ENCODE measurements at regions not wholly inside any gene's neighbourhood (a gene's known extent, or its start where the extent isn't known, plus 50 kb on each side); places are given as distances from the start of the nearest gene placed in this dataset.
"Not testable (repeated sequence)": the region's sequence is repeated elsewhere in the genome, so short reads cannot be mapped to it uniquely, and the experiment has no call there.

DNA sequence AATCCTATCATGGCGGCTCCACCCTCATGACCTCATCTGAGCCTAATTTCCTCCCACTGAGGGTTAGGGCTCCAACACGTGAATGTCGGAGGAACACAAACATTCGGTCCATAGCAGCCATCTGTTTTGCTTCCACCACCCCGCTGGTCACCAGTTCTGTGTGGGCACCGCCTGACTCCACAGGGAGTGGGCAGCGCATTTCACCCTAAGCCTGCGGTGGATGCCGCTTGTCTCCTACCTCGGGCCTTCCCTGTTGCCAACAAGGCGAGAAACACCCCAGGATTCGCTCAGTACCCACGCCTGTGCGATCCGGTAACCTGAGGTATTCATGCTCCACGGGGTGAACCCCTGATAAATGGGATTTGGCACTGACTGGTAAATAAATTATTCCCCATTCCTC, 95.2 kb upstream of the PPP2R5C start:
- no peak for DNase-seq (ENCODE audit: extremely low spot score, unreplicated experiment)
- no peak overlapping the region for H3K4me3 Mint-ChIP-seq
- H3K4me1 Mint-ChIP-seq (ENCODE audit: unreplicated experiment), result no peaks in the 10 kb centered on the region
- peaks cover 29% of the 10 kb centered on the region for H3K27me3 Mint-ChIP-seq
- no peak overlapping the region for H3K27ac Mint-ChIP-seq
- TF ChIP-seq CTCF (conservative IDR thresholded peaks at IDR 0.05), result no peak
- no peaks in the 10 kb centered on the region for H3K36me3 Mint-ChIP-seq
- peaks cover 7% of the 10 kb centered on the region for H3K9me3 Mint-ChIP-seq

DNA sequence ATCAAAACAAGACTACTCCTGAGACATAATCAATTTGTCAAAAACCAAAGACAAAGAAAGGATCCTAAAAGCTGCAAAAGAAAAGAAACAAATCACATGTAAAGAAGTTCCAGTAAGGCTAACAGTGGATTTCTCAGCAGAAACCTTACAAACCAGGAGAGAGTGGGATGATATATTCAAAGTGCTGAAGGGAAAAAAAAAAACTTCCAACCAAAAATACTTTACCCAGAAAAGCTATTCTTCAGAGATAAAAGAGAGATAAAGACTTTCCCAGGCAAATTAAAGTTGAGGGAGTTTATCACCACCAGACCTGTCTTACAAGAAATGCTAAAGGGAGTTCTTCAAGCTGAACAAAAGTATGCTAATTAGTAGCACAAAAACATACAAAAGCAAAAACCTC, 91.9 kb upstream of the PPP2R5C start:
- Mint-ChIP-seq H3K27ac (no peak overlapping the region), H3K9me3 (peaks cover 7% of the 10 kb centered on the region), H3K36me3 (no peaks in the 10 kb centered on the region), H3K4me1 (ENCODE audit: unreplicated experiment) (no peaks in the 10 kb centered on the region), H3K27me3 (peaks cover 22% of the 10 kb centered on the region), H3K4me3 (no peak overlapping the region)
- DNase-seq (ENCODE audit: extremely low spot score, unreplicated experiment), result no peak
- TF ChIP-seq CTCF (conservative IDR thresholded peaks at IDR 0.05), result no peak

DNA sequence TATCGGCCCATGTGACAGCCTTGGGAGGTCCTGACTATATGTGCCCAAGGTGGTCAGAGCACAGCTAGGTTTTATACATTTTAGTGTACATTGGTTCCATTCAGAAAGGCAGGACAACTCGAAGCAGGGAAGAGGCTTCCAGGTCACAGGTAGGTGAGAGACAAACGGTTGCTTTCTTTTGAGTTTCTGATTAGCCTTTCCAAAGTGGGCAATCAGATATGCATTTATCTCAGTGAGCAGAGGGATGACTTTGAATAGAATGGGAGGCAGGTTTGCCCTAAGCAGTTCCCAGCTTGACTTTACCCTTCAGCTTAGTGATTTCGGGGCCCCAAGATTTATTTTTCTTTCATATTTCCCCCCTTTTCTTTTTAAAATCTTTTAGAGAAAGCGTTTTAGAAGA, 87.6 kb upstream of the PPP2R5C start:
- Mint-ChIP-seq H3K27me3 (peaks cover 22% of the 10 kb centered on the region), H3K4me1 (ENCODE audit: unreplicated experiment) (no peaks in the 10 kb centered on the region), H3K4me3 (no peak overlapping the region), H3K9me3 (peaks cover 7% of the 10 kb centered on the region), H3K27ac (no peak overlapping the region), H3K36me3 (no peaks in the 10 kb centered on the region)
- TF ChIP-seq CTCF (conservative IDR thresholded peaks at IDR 0.05), result no peak
- DNase-seq (ENCODE audit: extremely low spot score, unreplicated experiment), result no peak

GRCh38 chr14:101675835-101676234, 85.7 kb upstream of the PPP2R5C start:
- H3K27me3 Mint-ChIP-seq, result peaks cover 22% of the 10 kb centered on the region
- not testable (repeated sequence) for H3K9me3 Mint-ChIP-seq; H3K27ac Mint-ChIP-seq; H3K36me3 Mint-ChIP-seq; H3K4me3 Mint-ChIP-seq; DNase-seq (ENCODE audit: extremely low spot score, unreplicated experiment); H3K4me1 Mint-ChIP-seq (ENCODE audit: unreplicated experiment)

- H3K9me3 Mint-ChIP-seq; H3K4me3 Mint-ChIP-seq; H3K4me1 Mint-ChIP-seq (ENCODE audit: unreplicated experiment); H3K36me3 Mint-ChIP-seq; H3K27ac Mint-ChIP-seq; DNase-seq (ENCODE audit: extremely low spot score, unreplicated experiment): not testable (repeated sequence)
- peaks cover 12% of the 10 kb centered on the region for H3K27me3 Mint-ChIP-seq
Observed at GRCh38 chr14:101677912-101678327, 83.6 kb upstream of the PPP2R5C start.

- TF ChIP-seq CTCF (conservative IDR thresholded peaks at IDR 0.05), result no peak
Observed at GRCh38 chr14:101681795-101682194, 79.7 kb upstream of the PPP2R5C start.

DNA sequence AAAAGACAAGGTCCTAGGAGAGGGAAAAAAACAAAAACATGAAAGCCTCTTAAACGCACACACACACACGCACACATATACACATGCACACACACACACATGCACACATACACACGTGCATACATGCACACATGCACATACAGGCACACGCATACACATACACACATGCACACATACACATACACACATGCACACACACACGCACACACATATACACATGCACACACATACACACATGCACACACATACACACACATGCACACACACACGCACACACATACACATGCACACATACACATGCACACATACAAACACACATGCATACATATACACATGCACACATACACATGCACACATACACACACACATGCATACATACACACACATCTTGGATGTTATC, 78.1 kb upstream of the PPP2R5C start:
- no peak for TF ChIP-seq CTCF (conservative IDR thresholded peaks at IDR 0.05)
- Mint-ChIP-seq H3K36me3 (no peaks in the 10 kb centered on the region), H3K9me3 (peaks cover 3% of the 10 kb centered on the region), H3K27me3 (peaks cover 31% of the 10 kb centered on the region), H3K4me3 (no peak overlapping the region), H3K4me1 (ENCODE audit: unreplicated experiment) (no peaks in the 10 kb centered on the region), H3K27ac (no peak overlapping the region)
- no peak for DNase-seq (ENCODE audit: extremely low spot score, unreplicated experiment)

More at GRCh38 chr14:101681795-101682194, 79.7 kb upstream of the PPP2R5C start:
- Mint-ChIP-seq H3K27ac (no peak overlapping the region), H3K4me3 (no peak overlapping the region), H3K27me3 (peaks cover 31% of the 10 kb centered on the region), H3K36me3 (no peaks in the 10 kb centered on the region), H3K4me1 (ENCODE audit: unreplicated experiment) (no peaks in the 10 kb centered on the region), H3K9me3 (no peaks in the 10 kb centered on the region)
- no peak for DNase-seq (ENCODE audit: extremely low spot score, unreplicated experiment)
